ENCODE measurements at regions not wholly inside any gene's neighbourhood (a gene's known extent, or its start where the extent isn't known, plus 50 kb on each side); places are given as distances from the start of the nearest gene placed in this dataset.

DNA sequence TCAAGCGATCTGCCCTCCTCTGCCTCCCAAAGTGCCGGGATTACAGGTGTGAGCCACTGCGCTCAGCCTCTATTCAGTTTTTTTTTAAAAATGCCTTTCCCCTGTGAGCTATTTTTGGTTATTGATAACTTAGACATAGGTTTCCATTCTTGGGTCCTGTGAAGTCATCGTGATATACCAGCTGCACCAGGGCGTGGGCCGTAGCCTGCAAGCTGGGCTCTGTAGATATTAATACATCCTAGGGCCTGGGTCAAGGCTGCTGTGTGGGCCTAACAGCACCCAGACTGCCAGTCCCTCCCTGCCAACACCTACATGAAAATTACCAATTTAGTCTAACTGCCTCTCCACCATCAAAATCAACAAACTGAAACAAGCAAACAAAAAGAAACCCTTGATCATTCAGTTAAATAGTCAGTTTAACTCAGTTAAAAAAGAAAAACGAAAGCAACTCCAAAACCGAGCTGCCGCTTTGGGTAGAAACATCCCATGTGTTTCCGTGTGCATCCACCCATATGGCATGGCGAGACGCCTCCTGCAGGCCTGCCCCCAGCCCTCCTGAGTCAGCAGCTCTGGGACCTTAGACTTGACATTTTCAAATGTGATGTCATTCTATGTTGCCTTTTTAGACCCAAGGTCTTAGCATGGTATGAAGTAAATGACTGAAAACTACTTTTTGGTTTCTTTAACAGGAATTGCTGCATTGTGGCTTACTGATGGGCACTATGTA lies 330.2 kb downstream of the GLRX3 start:
- DNase-seq = no peak

DNA sequence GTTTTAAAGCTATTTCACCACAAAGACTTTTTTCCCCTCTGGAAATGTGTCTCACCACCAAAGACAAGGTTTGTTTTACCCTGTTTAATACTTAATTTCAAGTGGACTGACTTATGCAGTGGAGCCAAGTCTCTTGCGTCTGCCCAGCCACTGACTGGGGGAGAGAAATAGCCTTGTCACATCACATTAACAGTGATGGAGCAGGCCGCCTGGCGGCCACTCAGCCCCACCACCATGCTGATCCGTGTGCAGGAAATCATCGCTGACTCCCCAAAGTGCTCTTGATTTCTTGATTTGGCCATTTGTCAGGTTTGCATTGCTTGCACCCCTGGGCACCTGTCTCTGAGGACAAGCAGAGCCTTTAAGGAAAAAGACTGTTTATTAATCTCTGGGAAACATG lies 334.1 kb downstream of the GLRX3 start:
- DNase-seq = no peak

DNA sequence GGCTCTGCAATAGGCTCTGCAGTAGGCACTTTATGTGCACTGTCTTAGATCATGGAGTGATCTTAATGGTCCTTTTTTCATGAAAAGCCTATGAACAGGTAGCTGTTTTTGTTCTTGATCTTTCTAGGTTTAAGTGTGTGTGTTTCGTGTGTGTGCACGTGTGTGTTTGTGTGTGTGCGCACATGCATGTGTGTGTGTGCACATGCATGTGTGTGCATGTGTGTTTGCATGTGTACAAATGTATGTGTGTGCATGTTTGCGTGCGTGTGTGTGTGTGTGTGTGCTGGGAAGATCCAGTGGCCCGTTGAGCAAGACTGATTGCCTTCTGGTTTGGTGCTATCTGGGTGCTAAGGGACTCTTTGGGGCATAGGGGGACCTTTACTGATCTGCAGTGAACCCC lies 334.8 kb downstream of the GLRX3 start:
- DNase-seq = no peak

- no peak for DNase-seq
Measured at GRCh38 chr10:130471486-130471885, 335.3 kb downstream of the GLRX3 start.

GRCh38 chr10:130472236-130472635 lies 336.0 kb downstream of the GLRX3 start:
- no peak for DNase-seq

GRCh38 chr10:130474591-130474990 lies 338.4 kb downstream of the GLRX3 start:
- no peak for DNase-seq

GRCh38 chr10:130477360-130477759 lies 341.2 kb downstream of the GLRX3 start:
- no peak for DNase-seq

GRCh38 chr10:130479146-130479545 lies 343.0 kb downstream of the GLRX3 start:
- no peak for DNase-seq

- no peak for DNase-seq
Measured at GRCh38 chr10:130479926-130480325, 343.7 kb downstream of the GLRX3 start.

GRCh38 chr10:130480491-130480890 lies 344.3 kb downstream of the GLRX3 start:
- no peak for DNase-seq

GRCh38 chr10:130481076-130481930 lies 345.1 kb downstream of the GLRX3 start:
- no peak for DNase-seq

- DNase-seq = no peak
Measured at GRCh38 chr10:130481936-130482335, 345.7 kb downstream of the GLRX3 start.

GRCh38 chr10:130483691-130484467 lies 347.7 kb downstream of the GLRX3 start:
- DNase-seq = no peak

- no peak for DNase-seq
Measured at GRCh38 chr10:130484468-130485180, 348.4 kb downstream of the GLRX3 start.

DNA sequence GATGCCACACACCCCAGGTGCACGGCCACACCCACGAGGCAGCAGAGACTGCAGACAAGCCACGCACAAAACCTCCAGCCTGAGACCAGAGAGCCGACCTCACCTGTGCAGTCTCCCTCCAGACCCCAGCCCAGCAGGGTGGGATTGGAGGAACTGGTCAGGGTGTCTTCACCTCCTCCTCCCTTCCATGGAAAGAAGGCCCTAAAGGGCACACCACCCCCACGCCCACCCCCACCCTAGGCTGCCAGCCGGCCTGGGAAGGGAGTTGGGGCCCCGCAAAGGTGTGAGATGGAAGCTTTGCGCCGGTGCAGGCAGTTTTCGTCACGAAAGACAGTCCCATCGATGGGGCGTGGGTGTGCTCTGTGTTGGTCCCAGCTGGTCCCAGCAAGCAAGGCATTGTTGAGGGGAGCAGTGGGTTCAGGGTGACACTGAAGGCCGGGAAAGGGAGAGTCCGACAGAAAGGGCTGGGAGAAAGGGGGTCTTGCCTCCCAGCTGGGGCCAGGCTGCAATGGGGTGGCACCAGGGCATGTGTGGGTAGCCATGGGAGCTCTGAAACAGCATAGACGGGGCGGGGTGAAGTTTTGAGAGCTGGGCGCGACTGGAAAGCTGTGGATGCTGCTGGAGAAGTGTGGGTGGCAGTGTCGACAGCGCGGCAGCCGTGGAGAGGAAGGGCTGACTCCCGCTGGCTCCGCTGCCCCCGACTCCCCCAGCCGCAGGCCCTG lies 349.2 kb downstream of the GLRX3 start:
- no peak for DNase-seq

GRCh38 chr10:130485958-130486895 lies 350.0 kb downstream of the GLRX3 start:
- DNase-seq = no peak

DNA sequence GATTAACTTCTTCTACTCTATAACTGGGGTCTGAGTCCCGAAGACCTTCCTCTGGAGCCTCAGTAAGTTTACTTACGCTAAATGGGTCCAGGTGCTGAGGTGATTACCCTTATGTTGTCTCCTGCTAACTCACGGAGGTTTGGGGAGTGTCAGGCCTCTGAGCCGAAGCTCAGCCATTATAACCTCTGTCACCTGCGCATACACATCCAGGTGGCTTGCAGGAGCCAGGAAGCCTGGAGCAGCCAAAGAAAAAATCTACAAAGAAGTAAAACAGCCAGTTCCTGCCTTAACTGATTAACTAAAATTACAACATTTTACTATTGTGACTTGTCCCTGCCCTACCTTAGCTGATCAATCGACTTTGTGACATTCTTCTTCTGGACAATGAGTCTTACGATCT lies 350.7 kb downstream of the GLRX3 start:
- no peak for DNase-seq

GRCh38 chr10:130487566-130487965 lies 351.4 kb downstream of the GLRX3 start:
- no peak for DNase-seq

DNA sequence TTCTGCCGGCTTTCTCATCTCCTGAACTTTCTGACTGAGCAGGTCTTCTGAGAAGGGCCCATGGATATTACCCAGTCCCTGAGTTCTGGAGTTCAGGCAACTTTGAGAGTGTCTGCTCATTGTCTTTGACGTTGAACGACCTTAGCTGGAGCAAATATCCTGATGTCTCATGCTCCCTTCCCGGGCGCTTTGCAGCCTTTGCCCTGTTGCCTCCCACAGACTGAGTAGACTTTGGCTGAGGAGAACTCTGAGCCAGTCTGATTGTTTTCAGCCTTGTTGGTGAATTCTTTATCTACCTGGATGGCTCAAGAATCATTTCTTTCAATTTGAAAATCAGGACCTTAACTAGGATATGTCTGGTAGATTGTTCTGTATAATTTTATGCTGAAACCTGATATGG lies 353.7 kb downstream of the GLRX3 start:
- no peak for DNase-seq

DNA sequence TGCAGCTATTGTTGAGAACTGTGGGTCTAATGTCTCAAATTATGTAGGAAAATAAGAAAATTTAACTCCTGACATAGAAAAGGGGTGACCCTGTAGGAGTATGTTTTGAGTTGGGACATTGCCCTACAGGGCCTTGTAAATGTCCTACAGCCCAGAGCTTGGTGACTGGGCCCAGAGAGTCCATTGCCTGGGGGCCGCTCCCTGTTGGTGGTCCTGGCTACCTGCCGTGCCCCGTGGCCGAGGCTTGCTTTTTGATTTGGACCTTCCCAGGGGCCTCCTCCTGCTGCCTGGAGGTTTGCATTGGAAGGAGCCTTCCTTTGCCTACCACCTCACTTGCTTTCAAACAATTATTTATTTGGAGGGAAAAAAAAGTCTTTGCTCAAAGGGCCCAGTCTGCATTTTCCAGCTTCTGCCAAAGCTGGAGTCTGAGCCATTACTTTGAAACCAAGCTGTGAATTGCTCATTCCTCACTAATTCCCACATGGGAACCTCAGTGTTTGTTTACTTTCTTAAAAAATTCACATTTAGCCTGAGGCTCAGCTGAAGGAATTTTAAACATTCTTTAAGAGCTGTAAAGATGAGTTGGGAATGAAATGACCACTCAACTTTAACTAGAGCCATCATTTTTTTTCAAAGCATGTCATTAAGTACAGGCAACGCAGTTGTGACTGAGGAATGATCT lies 355.0 kb downstream of the GLRX3 start:
- DNase-seq = no peak

Data from suppressor macrophage (primary cell).